ENCODE measurements at regions not wholly inside any gene's neighbourhood (a gene's known extent, or its start where the extent isn't known, plus 50 kb on each side); places are given as distances from the start of the nearest gene placed in this dataset.

GRCh38 chr14:51547701-51548100 is 104.0 kb upstream of the FRMD6 start:
- TF ChIP-seq, protein P1, sequence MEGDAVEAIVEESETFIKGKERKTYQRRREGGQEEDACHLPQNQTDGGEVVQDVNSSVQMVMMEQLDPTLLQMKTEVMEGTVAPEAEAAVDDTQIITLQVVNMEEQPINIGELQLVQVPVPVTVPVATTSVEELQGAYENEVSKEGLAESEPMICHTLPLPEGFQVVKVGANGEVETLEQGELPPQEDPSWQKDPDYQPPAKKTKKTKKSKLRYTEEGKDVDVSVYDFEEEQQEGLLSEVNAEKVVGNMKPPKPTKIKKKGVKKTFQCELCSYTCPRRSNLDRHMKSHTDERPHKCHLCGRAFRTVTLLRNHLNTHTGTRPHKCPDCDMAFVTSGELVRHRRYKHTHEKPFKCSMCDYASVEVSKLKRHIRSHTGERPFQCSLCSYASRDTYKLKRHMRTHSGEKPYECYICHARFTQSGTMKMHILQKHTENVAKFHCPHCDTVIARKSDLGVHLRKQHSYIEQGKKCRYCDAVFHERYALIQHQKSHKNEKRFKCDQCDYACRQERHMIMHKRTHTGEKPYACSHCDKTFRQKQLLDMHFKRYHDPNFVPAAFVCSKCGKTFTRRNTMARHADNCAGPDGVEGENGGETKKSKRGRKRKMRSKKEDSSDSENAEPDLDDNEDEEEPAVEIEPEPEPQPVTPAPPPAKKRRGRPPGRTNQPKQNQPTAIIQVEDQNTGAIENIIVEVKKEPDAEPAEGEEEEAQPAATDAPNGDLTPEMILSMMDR (IDR thresholded peaks at IDR 0.05), result no peak
- TF ChIP-seq POLR2A (IDR thresholded peaks at IDR 0.05), result no peak

All from heart left ventricle (tissue), 13 donors.